Karpas-422 (cell line): ENCODE measurements at regions not wholly inside any gene's neighbourhood (a gene's known extent, or its start where the extent isn't known, plus 50 kb on each side); places are given as distances from the start of the nearest gene placed in this dataset.

Experiments
- DNase-seq: peaks from one replicate; pipeline ENCODE4 v3.0.0-alpha.2; 2015
- H2AFZ ChIP-seq: fragments of 200-600 bp; sonication (generic); 2 replicates; pipeline ENCODE4 v1.6.1; 2014; ENCODE audit warnings: antibody characterized with exemption, low read length, mixed read lengths
- H3K27ac ChIP-seq: fragments of 200-600 bp; sonication (generic); 2 replicates; pipeline ENCODE4 v1.5.1; 2014; ENCODE audit warnings: mild to moderate bottlenecking, low read length, moderate library complexity
- H3K27me3 ChIP-seq: fragments of 200-600 bp; sonication (generic); 2 replicates; pipeline ENCODE4 v1.6.1; 2014; ENCODE audit warnings: low read length, mixed read lengths
- H3K36me3 ChIP-seq: fragments of 200-600 bp; sonication (generic); 2 replicates; pipeline ENCODE4 v1.6.1; 2014; ENCODE audit warnings: low read length, mixed read lengths; ENCODE audit not compliant: insufficient read depth
- H3K4me1 ChIP-seq: fragments of 200-600 bp; sonication (generic); 2 replicates; pipeline ENCODE4 v1.6.1; 2014; ENCODE audit warnings: mild to moderate bottlenecking, low read length, mixed read lengths
- H3K4me2 ChIP-seq: fragments of 200-600 bp; sonication (generic); 2 replicates; pipeline ENCODE4 v1.6.1; 2014; ENCODE audit warnings: low read length, low read depth, mild to moderate bottlenecking; ENCODE audit not compliant: poor library complexity, severe bottlenecking
- H3K4me3 ChIP-seq: fragments of 200-600 bp; sonication (generic); 2 replicates; pipeline ENCODE4 v1.5.1; 2014; ENCODE audit warnings: mild to moderate bottlenecking, antibody characterized with exemption, low read length, mixed read lengths
- H3K79me2 ChIP-seq: fragments of 200-600 bp; sonication (generic); 2 replicates; pipeline ENCODE4 v1.6.1; 2014; ENCODE audit warnings: mild to moderate bottlenecking, low read length, mixed read lengths
- H3K9ac ChIP-seq: fragments of 200-600 bp; sonication (generic); 2 replicates; pipeline ENCODE4 v1.6.0; 2014; ENCODE audit warnings: low read length
- H3K9me2 ChIP-seq: fragments of 200-600 bp; sonication (generic), shearing (Covaris generic); replicated peaks from 2 replicates; pipeline ENCODE4 v1.6.0; 2014; ENCODE audit warnings: mild to moderate bottlenecking, low read length, moderate library complexity; ENCODE audit not compliant: insufficient read depth
- H3K9me3 ChIP-seq: fragments of 300-700, 200-600 bp; sonication (generic); 2 replicates; pipeline ENCODE4 v1.6.1; 2014; ENCODE audit warnings: low read length, mixed read lengths
- H4K20me1 ChIP-seq: fragments of 200-600 bp; sonication (generic); 2 replicates; pipeline ENCODE4 v1.6.1; 2014; ENCODE audit warnings: mild to moderate bottlenecking, antibody characterized with exemption, low read length, low read depth; ENCODE audit not compliant: insufficient read depth

DNA sequence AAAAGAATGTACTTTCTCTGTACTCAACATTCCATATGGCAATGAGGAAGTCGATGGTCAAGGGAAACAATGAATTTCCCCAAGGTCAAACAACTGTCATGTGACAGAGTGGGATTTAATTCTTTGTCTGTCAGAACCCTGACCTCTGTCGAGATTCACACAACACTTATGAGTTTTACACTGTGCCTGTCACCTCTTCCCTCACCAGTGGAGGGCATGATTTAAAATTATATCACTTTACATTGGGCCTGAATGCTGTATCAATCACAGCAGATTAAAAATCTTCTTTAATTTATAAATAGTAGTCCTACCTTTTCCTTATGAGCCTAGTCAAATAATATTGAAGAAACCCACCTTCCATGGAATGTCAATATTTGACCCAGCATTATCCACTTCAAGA lies 276.7 kb downstream of the CDH10 start:
- H3K27ac ChIP-seq = no peak overlapping the region
- H3K9me3 ChIP-seq = peaks cover 5% of the 10 kb centered on the region; the same call in 1 of the 2 replicates
- no peaks in the 10 kb centered on the region for H3K36me3 ChIP-seq
- no peaks in the 10 kb centered on the region for H4K20me1 ChIP-seq
- DNase-seq = no peak
- no peaks in the 10 kb centered on the region for H3K4me1 ChIP-seq
- H3K4me2 ChIP-seq = no peak overlapping the region
- no peak overlapping the region for H3K9ac ChIP-seq
- H3K4me3 ChIP-seq = no peak overlapping the region
- H3K9me2 ChIP-seq = no peaks in the 10 kb centered on the region
- H3K27me3 ChIP-seq = no peaks in the 10 kb centered on the region
- no peaks in the 10 kb centered on the region for H3K79me2 ChIP-seq
- no peak overlapping the region for H2AFZ ChIP-seq

DNA sequence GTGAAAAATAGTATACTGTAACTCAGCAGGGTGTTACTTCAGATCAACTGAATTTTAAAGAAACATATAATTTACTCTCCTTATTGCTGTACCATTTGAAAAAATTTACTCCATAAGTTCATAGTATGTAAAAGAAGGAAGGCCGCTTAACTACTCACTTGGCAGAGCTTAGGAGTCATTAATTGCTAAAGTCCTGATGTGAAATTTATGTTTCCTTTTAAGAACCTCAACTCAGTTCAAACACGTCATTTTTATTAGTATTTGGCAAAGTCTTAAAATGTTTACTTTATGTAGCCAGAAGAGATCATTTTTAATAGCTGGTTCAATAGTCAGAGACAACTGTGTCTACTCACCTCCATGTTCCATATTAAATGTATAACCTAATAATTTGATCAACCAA lies 268.6 kb downstream of the CDH10 start:
- no peak overlapping the region for H3K4me3 ChIP-seq
- no peaks in the 10 kb centered on the region for H3K36me3 ChIP-seq
- no peaks in the 10 kb centered on the region for H3K4me1 ChIP-seq
- no peaks in the 10 kb centered on the region for H3K27me3 ChIP-seq
- H3K9me2 ChIP-seq = no peaks in the 10 kb centered on the region
- no peak overlapping the region for H3K9ac ChIP-seq
- DNase-seq = no peak
- no peaks in the 10 kb centered on the region for H3K79me2 ChIP-seq
- H4K20me1 ChIP-seq = no peaks in the 10 kb centered on the region
- H2AFZ ChIP-seq = no peak overlapping the region
- no peak overlapping the region for H3K27ac ChIP-seq
- no peaks in the 10 kb centered on the region; the same call in 1 of the 2 replicates for H3K9me3 ChIP-seq
- H3K4me2 ChIP-seq = no peak overlapping the region

DNA sequence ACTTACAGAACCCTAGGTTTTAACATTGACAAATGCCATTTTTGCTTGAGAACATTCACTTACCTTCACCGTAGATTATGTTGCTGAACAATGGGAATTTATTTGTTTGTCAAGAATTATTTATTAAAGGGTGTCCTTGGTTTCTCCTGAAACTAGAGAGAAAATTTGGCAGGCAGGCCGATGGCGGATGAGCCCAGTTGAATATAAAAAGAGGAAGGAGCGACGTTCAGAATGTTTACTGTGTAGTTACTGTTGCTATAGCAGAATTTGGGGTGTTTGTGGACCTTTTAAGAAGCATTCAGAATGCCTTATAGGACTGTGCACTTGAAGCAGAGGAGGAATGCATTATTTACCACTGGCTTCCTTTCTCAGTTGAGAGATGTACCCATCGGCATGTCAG lies 268.2 kb downstream of the CDH10 start:
- Histone ChIP-seq H3K4me2 (no peak overlapping the region), H3K9me2 (no peaks in the 10 kb centered on the region), H3K4me3 (no peak overlapping the region), H4K20me1 (no peaks in the 10 kb centered on the region), H3K79me2 (no peaks in the 10 kb centered on the region), H3K4me1 (no peaks in the 10 kb centered on the region), H3K9ac (no peak overlapping the region), H3K36me3 (no peaks in the 10 kb centered on the region), H3K27me3 (no peaks in the 10 kb centered on the region), H2AFZ (no peak overlapping the region), H3K27ac (no peak overlapping the region), H3K9me3 (no peaks in the 10 kb centered on the region; the same call in 1 of the 2 replicates)
- DNase-seq = no peak

DNA sequence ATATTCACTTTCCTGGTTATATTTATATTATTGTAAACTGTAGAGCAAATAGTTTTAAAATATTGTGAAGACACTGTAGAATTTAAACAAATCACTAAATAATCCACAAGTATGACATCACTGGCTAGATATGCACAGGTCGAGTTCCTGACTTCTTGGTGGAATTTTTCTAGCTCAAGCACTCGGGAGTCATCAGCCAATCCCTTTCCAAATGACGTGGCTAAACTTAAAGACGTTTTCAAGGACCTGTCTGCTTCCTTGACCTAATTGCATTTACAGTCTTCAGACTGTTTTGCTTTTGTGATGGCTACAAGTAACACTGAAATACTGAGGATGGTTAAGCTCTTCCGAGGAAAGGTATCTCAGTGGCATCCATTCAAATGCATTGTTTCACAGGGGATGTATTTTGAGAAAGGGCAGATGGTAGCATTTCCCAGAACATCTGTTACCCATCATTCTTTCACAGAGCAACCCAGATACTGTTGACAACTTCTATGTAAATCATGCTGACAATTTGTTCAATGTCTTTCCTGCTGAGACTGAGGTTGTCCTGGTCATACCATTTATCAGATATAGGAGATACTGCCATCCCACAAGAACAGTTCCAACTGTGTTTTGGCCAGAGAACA lies 262.8 kb downstream of the CDH10 start:
- Histone ChIP-seq H3K4me3 (no peak overlapping the region), H3K79me2 (no peaks in the 10 kb centered on the region), H4K20me1 (no peaks in the 10 kb centered on the region), H3K27ac (no peak overlapping the region), H3K9me2 (no peaks in the 10 kb centered on the region), H3K4me1 (no peaks in the 10 kb centered on the region), H3K36me3 (no peaks in the 10 kb centered on the region), H2AFZ (no peak overlapping the region), H3K9me3 (peaks cover 4% of the 10 kb centered on the region; the same call in 1 of the 2 replicates), H3K9ac (no peak overlapping the region), H3K27me3 (no peaks in the 10 kb centered on the region), H3K4me2 (no peak overlapping the region)
- no peak for DNase-seq

DNA sequence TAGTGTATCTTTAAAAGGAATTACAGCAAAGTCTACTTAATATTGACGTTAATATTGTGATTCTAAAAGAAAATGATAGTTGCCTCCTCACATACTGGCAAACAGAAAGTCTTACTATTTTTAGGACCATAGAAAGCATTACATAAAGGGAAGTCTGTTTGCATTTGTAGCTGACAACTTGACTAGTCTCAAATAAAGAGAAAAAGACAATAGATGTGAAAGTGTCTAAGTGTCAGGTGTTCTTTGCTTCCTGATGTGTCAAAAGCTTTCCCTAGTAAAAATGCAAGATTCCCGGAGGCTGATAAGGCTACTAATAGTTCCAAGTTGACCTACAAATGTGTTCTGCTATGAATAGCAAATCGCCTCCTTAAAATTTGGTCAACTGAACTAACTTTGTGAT lies 259.7 kb downstream of the CDH10 start:
- no peak overlapping the region for H3K27ac ChIP-seq
- no peak overlapping the region for H3K4me3 ChIP-seq
- no peaks in the 10 kb centered on the region for H4K20me1 ChIP-seq
- no peak overlapping the region for H3K9ac ChIP-seq
- DNase-seq = no peak
- no peaks in the 10 kb centered on the region for H3K36me3 ChIP-seq
- no peaks in the 10 kb centered on the region for H3K79me2 ChIP-seq
- no peaks in the 10 kb centered on the region for H3K9me2 ChIP-seq
- no peaks in the 10 kb centered on the region for H3K4me1 ChIP-seq
- H3K9me3 ChIP-seq = peaks cover 4% of the 10 kb centered on the region; the same call in 1 of the 2 replicates
- H2AFZ ChIP-seq = no peak overlapping the region
- H3K27me3 ChIP-seq = no peaks in the 10 kb centered on the region
- H3K4me2 ChIP-seq = no peak overlapping the region

DNA sequence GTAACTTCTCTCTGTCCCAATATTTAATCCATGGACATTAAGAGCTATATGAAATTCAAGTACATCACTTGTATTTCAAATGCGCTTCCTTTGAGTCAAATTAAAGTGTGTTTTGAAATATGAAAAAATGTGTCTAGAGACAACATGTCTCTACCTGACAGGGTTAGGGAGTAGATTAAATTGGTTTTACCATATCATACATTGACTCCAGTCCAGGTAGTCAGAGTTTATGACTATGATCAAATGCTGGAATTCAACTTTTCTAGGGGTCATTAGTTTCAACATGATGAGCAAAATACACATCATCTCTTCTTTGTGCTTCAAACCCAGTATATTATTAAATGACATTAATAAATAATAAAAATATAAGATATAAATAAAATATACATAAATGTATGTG lies 259.2 kb downstream of the CDH10 start:
- H4K20me1 ChIP-seq = no peaks in the 10 kb centered on the region
- H3K36me3 ChIP-seq = no peaks in the 10 kb centered on the region
- no peak overlapping the region for H2AFZ ChIP-seq
- H3K4me2 ChIP-seq = no peak overlapping the region
- H3K9me3 ChIP-seq = peaks cover 4% of the 10 kb centered on the region; the same call in 1 of the 2 replicates
- H3K9ac ChIP-seq = no peak overlapping the region
- no peak overlapping the region for H3K27ac ChIP-seq
- H3K79me2 ChIP-seq = no peaks in the 10 kb centered on the region
- no peaks in the 10 kb centered on the region for H3K9me2 ChIP-seq
- DNase-seq = no peak
- no peaks in the 10 kb centered on the region for H3K4me1 ChIP-seq
- no peaks in the 10 kb centered on the region for H3K27me3 ChIP-seq
- H3K4me3 ChIP-seq = no peak overlapping the region

DNA sequence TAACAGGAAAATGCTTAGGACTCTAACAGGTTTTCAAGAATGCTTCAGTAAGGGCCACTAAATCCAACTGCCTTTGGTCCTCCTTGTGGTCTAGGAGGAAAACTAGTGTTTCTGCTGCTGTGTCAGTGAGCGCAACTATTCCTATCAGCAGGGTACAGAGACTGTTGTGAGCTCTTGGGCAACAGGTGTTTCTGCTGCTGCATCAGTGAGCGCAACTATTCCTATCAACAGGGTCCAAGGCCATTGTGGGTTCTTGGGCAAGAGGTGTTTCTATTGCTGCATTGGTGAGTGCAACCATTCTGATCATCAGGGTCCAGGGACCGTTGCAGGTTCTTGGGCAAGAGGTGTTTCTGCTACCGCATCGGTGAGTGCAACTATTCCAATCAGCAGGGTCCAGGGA lies 256.3 kb downstream of the CDH10 start:
- H3K9me2 ChIP-seq = no peaks in the 10 kb centered on the region
- H3K4me1 ChIP-seq = no peaks in the 10 kb centered on the region
- peaks cover 4% of the 10 kb centered on the region; the same call in 1 of the 2 replicates for H3K9me3 ChIP-seq
- H3K4me3 ChIP-seq = no peak overlapping the region
- no peaks in the 10 kb centered on the region for H3K36me3 ChIP-seq
- no peaks in the 10 kb centered on the region for H4K20me1 ChIP-seq
- DNase-seq = no peak
- no peak overlapping the region for H3K27ac ChIP-seq
- no peak overlapping the region for H3K4me2 ChIP-seq
- no peak overlapping the region for H2AFZ ChIP-seq
- no peaks in the 10 kb centered on the region for H3K27me3 ChIP-seq
- no peak overlapping the region for H3K9ac ChIP-seq
- no peaks in the 10 kb centered on the region for H3K79me2 ChIP-seq

DNA sequence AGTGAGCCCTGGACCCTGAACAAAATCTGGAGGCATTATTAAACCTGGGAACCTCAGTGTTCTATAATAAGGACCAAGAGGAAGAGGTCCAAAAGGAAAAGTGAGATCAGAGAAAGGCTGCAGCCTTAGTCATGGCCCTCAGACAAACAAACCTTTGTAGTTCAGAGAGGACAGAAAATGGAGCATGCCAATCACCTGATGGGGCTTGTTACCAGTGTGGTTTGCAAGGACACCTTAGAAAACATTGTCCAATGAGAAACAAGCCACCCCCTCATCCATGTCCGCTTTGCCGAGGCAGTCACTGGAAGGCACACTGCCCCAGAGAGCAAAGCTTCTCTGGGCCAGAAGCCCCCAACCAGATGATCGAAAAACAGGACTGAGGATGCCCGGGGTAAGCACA lies 254.8 kb downstream of the CDH10 start:
- H3K9ac ChIP-seq = no peak overlapping the region
- no peaks in the 10 kb centered on the region for H3K27me3 ChIP-seq
- no peaks in the 10 kb centered on the region for H4K20me1 ChIP-seq
- no peaks in the 10 kb centered on the region for H3K36me3 ChIP-seq
- peaks cover 7% of the 10 kb centered on the region for H3K9me3 ChIP-seq
- H3K4me1 ChIP-seq = no peaks in the 10 kb centered on the region
- no peak overlapping the region for H3K4me2 ChIP-seq
- H3K9me2 ChIP-seq = no peaks in the 10 kb centered on the region
- no peak for DNase-seq
- H2AFZ ChIP-seq = no peak overlapping the region
- no peak overlapping the region for H3K4me3 ChIP-seq
- no peak overlapping the region for H3K27ac ChIP-seq
- no peaks in the 10 kb centered on the region for H3K79me2 ChIP-seq
